ENCODE measurements at regions not wholly inside any gene's neighbourhood (a gene's known extent, or its start where the extent isn't known, plus 50 kb on each side); places are given as distances from the start of the nearest gene placed in this dataset.

DNA sequence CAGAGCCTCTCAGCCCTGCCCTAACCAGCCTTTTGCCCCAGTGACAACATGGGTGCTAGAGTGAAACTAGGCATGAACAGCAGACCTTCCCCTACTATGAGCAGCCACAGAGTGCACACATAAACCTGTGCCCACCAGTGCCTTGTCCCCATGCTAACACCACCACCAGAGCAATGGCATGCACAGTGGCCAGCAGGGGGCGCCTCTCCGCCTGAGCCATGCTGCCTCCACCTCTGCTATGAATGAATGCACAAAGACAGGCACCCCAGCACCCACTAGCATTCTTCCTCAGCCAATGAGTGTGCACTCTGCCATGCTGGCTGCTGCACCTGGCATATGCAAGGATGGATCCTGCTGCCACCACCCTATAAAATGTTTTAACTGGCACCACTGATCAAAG lies 286.9 kb upstream of the FGF16 start:
- no peak for TF ChIP-seq POLR2A (IDR thresholded peaks at IDR 0.05)
- TF ChIP-seq, protein P1, sequence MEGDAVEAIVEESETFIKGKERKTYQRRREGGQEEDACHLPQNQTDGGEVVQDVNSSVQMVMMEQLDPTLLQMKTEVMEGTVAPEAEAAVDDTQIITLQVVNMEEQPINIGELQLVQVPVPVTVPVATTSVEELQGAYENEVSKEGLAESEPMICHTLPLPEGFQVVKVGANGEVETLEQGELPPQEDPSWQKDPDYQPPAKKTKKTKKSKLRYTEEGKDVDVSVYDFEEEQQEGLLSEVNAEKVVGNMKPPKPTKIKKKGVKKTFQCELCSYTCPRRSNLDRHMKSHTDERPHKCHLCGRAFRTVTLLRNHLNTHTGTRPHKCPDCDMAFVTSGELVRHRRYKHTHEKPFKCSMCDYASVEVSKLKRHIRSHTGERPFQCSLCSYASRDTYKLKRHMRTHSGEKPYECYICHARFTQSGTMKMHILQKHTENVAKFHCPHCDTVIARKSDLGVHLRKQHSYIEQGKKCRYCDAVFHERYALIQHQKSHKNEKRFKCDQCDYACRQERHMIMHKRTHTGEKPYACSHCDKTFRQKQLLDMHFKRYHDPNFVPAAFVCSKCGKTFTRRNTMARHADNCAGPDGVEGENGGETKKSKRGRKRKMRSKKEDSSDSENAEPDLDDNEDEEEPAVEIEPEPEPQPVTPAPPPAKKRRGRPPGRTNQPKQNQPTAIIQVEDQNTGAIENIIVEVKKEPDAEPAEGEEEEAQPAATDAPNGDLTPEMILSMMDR (IDR thresholded peaks at IDR 0.05): no peak

Measured in tibial nerve (tissue), 3 donors.